Right lobe of liver (tissue), 6 donors: ENCODE measurements at regions not wholly inside any gene's neighbourhood (a gene's known extent, or its start where the extent isn't known, plus 50 kb on each side); places are given as distances from the start of the nearest gene placed in this dataset.

Experiments used
- ATAC-seq, 4 donors: fragments of 200-7000 bp; cut with Tn5 transposase; one replicate each; pipeline ENCODE4 v1.9.1; 2020; ENCODE audit warnings: mild to moderate bottlenecking in 4 of 4, moderate library complexity in 4 of 4
- DNase-seq, 3 donors: peaks; one replicate each; pipeline ENCODE4 v3.0.0-alpha.2; 2020
- H3K27ac ChIP-seq, 3 donors: fragments of 200-600 bp; one replicate each; pipeline ENCODE4 v1.8.0; 2022
- H3K27me3 ChIP-seq, 2 donors: fragments of 200-600 bp; one replicate each; pipeline ENCODE4 v1.8.0; 2022
- H3K36me3 ChIP-seq, 4 donors: fragments of 200-600 bp; sonication (generic) in 1 of 4; one replicate each; pipeline versions ENCODE4 v1.5.1 to v1.8.0; 2017 to 2022; ENCODE audit warnings: control low read depth in 1 of 4
- H3K4me1 ChIP-seq, 4 donors: fragments of 200-600 bp; sonication (generic) in 1 of 4; one replicate each; pipeline versions ENCODE4 v1.5.1 to v1.8.0; 2017 to 2022; ENCODE audit warnings: control low read depth in 1 of 4
- H3K4me3 ChIP-seq, 3 donors: fragments of 200-600 bp; one replicate each; pipeline ENCODE4 v1.8.0; 2022
- H3K9me3 ChIP-seq, 4 donors: fragments of 200-600 bp; sonication (generic) in 1 of 4; one replicate each; pipeline versions ENCODE4 v1.5.1 to v1.8.0; 2017 to 2022; ENCODE audit warnings: control low read depth in 1 of 4
- CTCF ChIP-seq, 4 donors: fragments of 200-600 bp in 3 of 4; fragments of 450-650 bp in 1 of 4; IDR thresholded peaks; one replicate each; pipeline versions ENCODE4 v1.5.1 to v1.8.0; 2016 to 2022; ENCODE audit warnings: antibody characterized with exemption in 4 of 4, mild to moderate bottlenecking in 2 of 4
- POLR2A ChIP-seq: fragments of 450-650 bp; IDR thresholded peaks from one replicate; pipeline ENCODE4 v1.6.1; 2017; ENCODE audit warnings: antibody characterized with exemption, mild to moderate bottlenecking
- WGBS: methylation state at CpG from one replicate; pipeline ENCODE4 v1.1.6; 2018; ENCODE audit warnings: low coverage, low lambda C conversion rate; ENCODE audit not compliant: insufficient coverage; ENCODE audit errors: missing lambda C conversion rate; 5-methylcytosine and 5-hydroxymethylcytosine counted together
- intact Hi-C, 2 donors: fragments of 100-400 bp; cut with DNase I; formaldehyde crosslinking; loops; one replicate each; pipeline versions ENCODE4 v1.11.2 to v1.14.1; 2022
- donor health status: DM: no; HTN: yes; CAD: no.
- donor health status: DM: no; HTN: no; CAD: no.
- donor health status: DM: no; HTN: no; CAD: no.
- donor health status: DM: no; HTN: yes; CAD: no.
- donor health status: DM: no; HTN: yes; CAD: no.

GRCh38 chr16:52773026-52773425 lies 226.1 kb upstream of the TOX3 start:
- DNase-seq (no peak), ATAC-seq (no peak)
- Histone ChIP-seq H3K9me3 (no peaks in the 10 kb centered on the region), H3K4me1 (no peaks in the 10 kb centered on the region), H3K36me3 (no peaks in the 10 kb centered on the region), H3K27me3 (no peaks in the 10 kb centered on the region), H3K27ac (no peak overlapping the region), H3K4me3 (no peak overlapping the region)
- TF ChIP-seq CTCF (IDR thresholded peaks at IDR 0.05) = no peak
- no peak for TF ChIP-seq POLR2A
- intact Hi-C loops = no loop called here
- WGBS = 88% methylated on average over 1 of the region's 1 CpG

- no peaks in the 10 kb centered on the region for H3K36me3 ChIP-seq
- no peaks in the 10 kb centered on the region for H3K9me3 ChIP-seq
- H3K4me1 ChIP-seq = no peaks in the 10 kb centered on the region
- no peak overlapping the region for H3K4me3 ChIP-seq
- TF ChIP-seq CTCF (IDR thresholded peaks at IDR 0.05) (no peak), POLR2A (no peak)
- ATAC-seq (no peak), DNase-seq (no peak)
- no peak overlapping the region for H3K27ac ChIP-seq
- no peaks in the 10 kb centered on the region for H3K27me3 ChIP-seq
- 87% methylated on average over 2 of the region's 4 CpGs for WGBS
- intact Hi-C loops = no loop called here
These were observed 223.9 kb upstream of the TOX3 start for GRCh38 chr16:52770828-52771227.

- ATAC-seq (no peak), DNase-seq (no peak)
- intact Hi-C loops = no loop called here
- WGBS = 93% methylated on average over 5 of the region's 5 CpGs
- Histone ChIP-seq H3K4me1 (no peaks in the 10 kb centered on the region), H3K9me3 (no peaks in the 10 kb centered on the region), H3K4me3 (no peak overlapping the region), H3K27me3 (no peaks in the 10 kb centered on the region), H3K27ac (no peak overlapping the region), H3K36me3 (no peaks in the 10 kb centered on the region)
- TF ChIP-seq POLR2A (no peak), CTCF (IDR thresholded peaks at IDR 0.05) (no peak)
These were observed 211.5 kb upstream of the TOX3 start for GRCh38 chr16:52758473-52758855.

GRCh38 chr16:52757746-52758472 lies 211.0 kb upstream of the TOX3 start:
- no peak overlapping the region for H3K4me3 ChIP-seq
- no peaks in the 10 kb centered on the region for H3K27me3 ChIP-seq
- no peaks in the 10 kb centered on the region for H3K36me3 ChIP-seq
- ATAC-seq (no peak), DNase-seq (no peak)
- H3K4me1 ChIP-seq = no peaks in the 10 kb centered on the region
- intact Hi-C loops = no loop called here
- H3K9me3 ChIP-seq = no peaks in the 10 kb centered on the region
- H3K27ac ChIP-seq = no peak overlapping the region
- WGBS = 89% methylated on average over 10 of the region's 10 CpGs
- no peak for TF ChIP-seq POLR2A
- no peak for TF ChIP-seq CTCF (IDR thresholded peaks at IDR 0.05)
